ENCODE measurements at regions not wholly inside any gene's neighbourhood (a gene's known extent, or its start where the extent isn't known, plus 50 kb on each side); places are given as distances from the start of the nearest gene placed in this dataset.

GRCh38 chr6:67679566-67680296, 955.4 kb upstream of the ADGRB3 start:
- H3K79me1 ChIP-seq (ENCODE audit: low read depth, low read length), result no peaks in the 10 kb centered on the region
- no peaks in the 10 kb centered on the region; the same call in 1 of the 2 replicates for H3K23me2 ChIP-seq (ENCODE audit: low read depth, low read length)
- H3K4me2 ChIP-seq (ENCODE audit: insufficient read depth in 1 of 2, low read depth in 2 of 2, low read length in 2 of 2), result no peak overlapping the region
- no peak overlapping the region for H3K23ac ChIP-seq (ENCODE audit: insufficient read length)
- no peak overlapping the region for H4K91ac ChIP-seq (replicated peaks; ENCODE audit: insufficient read length, low read length)
- H3K4ac ChIP-seq (replicated peaks; ENCODE audit: insufficient read length, low read depth, low read length), result no peak overlapping the region
- DNase-seq (ENCODE audit: low read depth in 1 of 2, low spot score in 2 of 2) (no peak), FAIRE-seq (no peak)
- no peak overlapping the region for H3K9ac ChIP-seq (replicated peaks in 1 of 4; ENCODE audit: extremely low read depth in 1 of 4, low read depth in 3 of 4, low read length in 3 of 4)
- WGBS, 2 experiments (ENCODE audit: extremely low coverage in 1 of 2, insufficient coverage in 1 of 2, insufficient read length in 1 of 2, insufficient replicate concordance in 2 of 2, low coverage in 1 of 2, low lambda C conversion rate in 2 of 2, missing lambda C conversion rate in 1 of 2), result 91% methylated on average over 3 of the region's 3 CpGs; no CpG with 5 or more reads in 1 of the 2 experiments
- no peak overlapping the region for H2BK5ac ChIP-seq (ENCODE audit: low read depth, low read length)
- no peaks in the 10 kb centered on the region for H4K20me1 ChIP-seq (replicated peaks in 1 of 2; ENCODE audit: control insufficient read depth in 1 of 2, insufficient read depth in 2 of 2, low read length in 2 of 2)
- H3K79me2 ChIP-seq (ENCODE audit: control insufficient read depth in 1 of 2, insufficient read depth in 2 of 2, low read length in 2 of 2), result no peaks in the 10 kb centered on the region
- H3K4me3 ChIP-seq (ENCODE audit: extremely low read depth in 1 of 4, insufficient read depth in 2 of 4, low read depth in 3 of 4, low read length in 4 of 4), result no peak overlapping the region
- H4K5ac ChIP-seq (ENCODE audit: insufficient read length, low read depth, low read length), result no peak overlapping the region
- H3K18ac ChIP-seq (ENCODE audit: extremely low read depth, low read length), result no peak overlapping the region
- H2BK120ac ChIP-seq (replicated peaks; ENCODE audit: low read depth, low read length), result no peak overlapping the region
- ChIA-PET POLR2A (ENCODE audit: partially characterized antibody) (no interaction called here), CTCF (ENCODE audit: partially characterized antibody) (no interaction called here)
- no peak overlapping the region for H3K27ac ChIP-seq (ENCODE audit: low read depth, low read length)
- H2AK5ac ChIP-seq (ENCODE audit: low read depth, low read length), result no peak overlapping the region
- H2AFZ ChIP-seq (ENCODE audit: low read length), result no peak overlapping the region
- no peak overlapping the region for H3K14ac ChIP-seq (ENCODE audit: insufficient read length)
- no peak overlapping the region for H2BK20ac ChIP-seq (ENCODE audit: low read length)
- H3K36me3 ChIP-seq (ENCODE audit: control insufficient read depth in 2 of 4, insufficient read depth in 4 of 4, low read length in 3 of 4), result no peaks in the 10 kb centered on the region
- no peak overlapping the region for H4K8ac ChIP-seq (ENCODE audit: extremely low read depth, insufficient read depth, low read length)
- H3K4me1 ChIP-seq (replicated peaks in 1 of 4; ENCODE audit: control insufficient read depth in 3 of 4, insufficient read depth in 4 of 4, low read length in 3 of 4), result no peaks in the 10 kb centered on the region
- H2BK15ac ChIP-seq (ENCODE audit: low read length), result no peak overlapping the region
- no peaks in the 10 kb centered on the region for H3K27me3 ChIP-seq (replicated peaks in 1 of 4; ENCODE audit: control insufficient read depth in 3 of 4, extremely low read depth in 1 of 4, insufficient read depth in 3 of 4, low read length in 3 of 4)
- peaks cover 4 to 9% of the 10 kb centered on the region in 2 experiments; a peak in 3 of 4 replicates for H3K9me3 ChIP-seq (ENCODE audit: insufficient read depth in 2 of 2, low read depth in 1 of 2, low read length in 1 of 2)
- no peak overlapping the region for H2BK12ac ChIP-seq (ENCODE audit: low read depth, low read length)
- H3K56ac ChIP-seq (replicated peaks; ENCODE audit: insufficient read length, low read depth, low read length), result no peak overlapping the region
- TF ChIP-seq SIX5 (IDR thresholded peaks at IDR 0.05; ENCODE audit: low read depth, low read length) (no peak), SUZ12 (IDR thresholded peaks at IDR 0.05; ENCODE audit: low read length) (no peak), NRF1 (IDR thresholded peaks at IDR 0.05; ENCODE audit: low read depth, low read length) (no peak), NANOG (IDR thresholded peaks at IDR 0.05; ENCODE audit: insufficient read depth, low read depth, low read length, poor library complexity, severe bottlenecking) (no peak), RAD21 (IDR thresholded peaks at IDR 0.05 in 1 of 2, conservative IDR thresholded peaks at IDR 0.05 in 1 of 2; ENCODE audit: low read depth in 2 of 2, low read length in 2 of 2) (no peak), TAF1 (IDR thresholded peaks at IDR 0.05; ENCODE audit: low read depth, low read length) (no peak), SP2 (IDR thresholded peaks at IDR 0.05; ENCODE audit: low read length) (no peak), E2F6 (IDR thresholded peaks at IDR 0.05) (no peak), EP300 (IDR thresholded peaks at IDR 0.05; ENCODE audit: borderline replicate concordance in 1 of 2, low read depth in 2 of 2, low read length in 2 of 2) (no peak), CHD2 (IDR thresholded peaks at IDR 0.05; ENCODE audit: low read length) (no peak)
- TF ChIP-seq, protein P1, sequence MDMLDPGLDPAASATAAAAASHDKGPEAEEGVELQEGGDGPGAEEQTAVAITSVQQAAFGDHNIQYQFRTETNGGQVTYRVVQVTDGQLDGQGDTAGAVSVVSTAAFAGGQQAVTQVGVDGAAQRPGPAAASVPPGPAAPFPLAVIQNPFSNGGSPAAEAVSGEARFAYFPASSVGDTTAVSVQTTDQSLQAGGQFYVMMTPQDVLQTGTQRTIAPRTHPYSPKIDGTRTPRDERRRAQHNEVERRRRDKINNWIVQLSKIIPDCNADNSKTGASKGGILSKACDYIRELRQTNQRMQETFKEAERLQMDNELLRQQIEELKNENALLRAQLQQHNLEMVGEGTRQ (IDR thresholded peaks at IDR 0.05; ENCODE audit: low read length), result no peak

All from H1 (cell line).